PC-9 (cell line): ENCODE measurements at regions not wholly inside any gene's neighbourhood (a gene's known extent, or its start where the extent isn't known, plus 50 kb on each side); places are given as distances from the start of the nearest gene placed in this dataset.

Experiments used
- BruUV-seq: library from RNA; stranded (reverse); fragments of 400-500 nt; replicated peaks from 2 replicates; lab custom pipeline; 2021; lab: Mats Ljungman, UMichigan
- CTCF ChIA-PET: fragments of 300-600 bp; sonication (Branson Sonifier 250); formaldehyde crosslinking; loops from one replicate; lab custom pipeline; 2022; ENCODE audit warnings: antibody characterized with exemption; lab: Charles Lee
- POLR2A ChIA-PET: fragments of 300-600 bp; sonication (Branson Sonifier 250); formaldehyde crosslinking; loops from one replicate; lab custom pipeline; 2022; ENCODE audit warnings: antibody characterized with exemption; ENCODE audit not compliant: unreplicated experiment; lab: Charles Lee
- DNase-seq, 2 experiments: peaks; one replicate each; pipeline versions ENCODE4 v3.0.0 to v3.0.0-alpha.2; 2015 to 2022; ENCODE audit warnings: mixed read lengths in 1 of 2
- H2AFZ ChIP-seq: fragments of 200-600 bp; sonication (generic); 2 replicates; pipeline ENCODE4 v1.8.1; 2017; ENCODE audit warnings: antibody characterized with exemption
- H3F3A ChIP-seq: fragments of 200-600 bp; sonication (generic); 2 replicates; pipeline ENCODE4 v1.8.1; 2017; ENCODE audit warnings: antibody characterized with exemption, mild to moderate bottlenecking, low read depth; ENCODE audit not compliant: insufficient read depth
- H3K27ac ChIP-seq: fragments of 200-600 bp; sonication (generic); 2 replicates; pipeline ENCODE4 v1.6.1; 2016; ENCODE audit warnings: mixed run types
- H3K27me3 ChIP-seq: fragments of 200-600 bp; sonication (generic); 2 replicates; pipeline ENCODE4 v1.6.1; 2016; ENCODE audit warnings: low read depth, mixed run types; ENCODE audit not compliant: insufficient read depth
- H3K36me3 ChIP-seq: fragments of 200-600 bp; sonication (generic); 2 replicates; pipeline ENCODE4 v1.6.1; 2016; ENCODE audit warnings: low read depth, mixed run types
- H3K4me1 ChIP-seq: fragments of 200-600 bp; sonication (generic); replicated peaks from 2 replicates; pipeline ENCODE4 v1.6.1; 2016; ENCODE audit warnings: mixed run types; ENCODE audit not compliant: insufficient read depth
- H3K4me2 ChIP-seq: fragments of 200-600 bp; sonication (generic); 2 replicates; pipeline ENCODE4 v1.6.1; 2017; ENCODE audit warnings: mixed run types
- H3K4me3 ChIP-seq: fragments of 200-600 bp; sonication (generic); 2 replicates; pipeline ENCODE4 v1.6.1; 2016; ENCODE audit warnings: mixed run types
- H3K79me2 ChIP-seq: fragments of 200-600 bp; sonication (generic); 2 replicates; pipeline ENCODE4 v1.6.1; 2017; ENCODE audit warnings: low read depth, mixed run types
- H3K9me2 ChIP-seq: fragments of 200-600 bp; sonication (generic); 2 replicates; pipeline ENCODE4 v1.8.1; 2017; ENCODE audit warnings: mild to moderate bottlenecking; ENCODE audit not compliant: insufficient read depth
- H3K9me3 ChIP-seq: fragments of 200-600 bp; sonication (generic); 2 replicates; pipeline ENCODE4 v1.8.1; 2016; ENCODE audit warnings: low read depth; ENCODE audit not compliant: insufficient read depth
- H4K20me1 ChIP-seq: fragments of 200-600 bp; sonication (generic); 2 replicates; pipeline ENCODE4 v1.8.1; 2017; ENCODE audit not compliant: insufficient read depth
- EZH2 ChIP-seq: fragments of 200-600 bp; sonication (generic); IDR thresholded peaks from 2 replicates; pipeline ENCODE4 v1.8.0; 2017; ENCODE audit warnings: antibody characterized with exemption, low read depth
- intact Hi-C: fragments of 100-400 bp; cut with micrococcal nuclease; formaldehyde crosslinking; loops from one replicate; pipeline ENCODE4 v1.10.0; 2022; ENCODE audit not compliant: unreplicated experiment
- TF ChIP-seq, protein P1 (sequence below): fragments of 200-600 bp; sonication (generic); conservative IDR thresholded peaks from 2 replicates; pipeline ENCODE4 v1.6.1; 2017; ENCODE audit warnings: mixed run types, antibody characterized with exemption, mild to moderate bottlenecking, moderate library complexity

DNA sequence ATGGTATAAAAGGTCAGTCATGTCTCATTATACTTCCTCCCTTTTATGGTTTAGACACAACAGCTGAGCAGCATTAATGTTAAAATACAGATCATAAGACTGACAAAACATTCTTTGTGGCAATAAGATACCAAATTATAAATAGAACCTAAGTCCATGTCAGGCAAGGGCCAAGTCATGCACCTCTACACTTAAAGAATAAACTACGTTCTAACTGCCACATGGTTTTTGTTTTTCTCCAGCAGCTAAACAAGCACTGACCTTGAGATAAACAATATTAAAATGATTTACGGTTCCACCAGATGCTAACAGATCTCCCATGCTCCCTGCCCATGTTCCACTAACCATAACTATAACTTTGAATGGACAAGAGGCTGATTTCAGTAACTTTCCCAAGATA, 368.6 kb upstream of the TFPI start:
- H3F3A ChIP-seq, result no peaks in the 10 kb centered on the region
- no peaks in the 10 kb centered on the region for H3K9me2 ChIP-seq
- H4K20me1 ChIP-seq, result no peaks in the 10 kb centered on the region
- CTCF ChIA-PET, result no interaction called here
- no peaks in the 10 kb centered on the region for H3K36me3 ChIP-seq
- no TSS peak for BruUV-seq
- no peak overlapping the region for H3K27ac ChIP-seq
- no peaks in the 10 kb centered on the region for H3K4me1 ChIP-seq
- no peak for TF ChIP-seq EZH2
- TF ChIP-seq, protein P1, sequence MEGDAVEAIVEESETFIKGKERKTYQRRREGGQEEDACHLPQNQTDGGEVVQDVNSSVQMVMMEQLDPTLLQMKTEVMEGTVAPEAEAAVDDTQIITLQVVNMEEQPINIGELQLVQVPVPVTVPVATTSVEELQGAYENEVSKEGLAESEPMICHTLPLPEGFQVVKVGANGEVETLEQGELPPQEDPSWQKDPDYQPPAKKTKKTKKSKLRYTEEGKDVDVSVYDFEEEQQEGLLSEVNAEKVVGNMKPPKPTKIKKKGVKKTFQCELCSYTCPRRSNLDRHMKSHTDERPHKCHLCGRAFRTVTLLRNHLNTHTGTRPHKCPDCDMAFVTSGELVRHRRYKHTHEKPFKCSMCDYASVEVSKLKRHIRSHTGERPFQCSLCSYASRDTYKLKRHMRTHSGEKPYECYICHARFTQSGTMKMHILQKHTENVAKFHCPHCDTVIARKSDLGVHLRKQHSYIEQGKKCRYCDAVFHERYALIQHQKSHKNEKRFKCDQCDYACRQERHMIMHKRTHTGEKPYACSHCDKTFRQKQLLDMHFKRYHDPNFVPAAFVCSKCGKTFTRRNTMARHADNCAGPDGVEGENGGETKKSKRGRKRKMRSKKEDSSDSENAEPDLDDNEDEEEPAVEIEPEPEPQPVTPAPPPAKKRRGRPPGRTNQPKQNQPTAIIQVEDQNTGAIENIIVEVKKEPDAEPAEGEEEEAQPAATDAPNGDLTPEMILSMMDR, result no peak
- H3K4me3 ChIP-seq, result no peak overlapping the region
- intact Hi-C loops, result no loop called here
- H3K4me2 ChIP-seq, result no peak overlapping the region
- H3K9me3 ChIP-seq, result no peaks in the 10 kb centered on the region
- H2AFZ ChIP-seq, result no peak overlapping the region
- DNase-seq, result no peak
- no peaks in the 10 kb centered on the region for H3K27me3 ChIP-seq
- H3K79me2 ChIP-seq, result no peaks in the 10 kb centered on the region
- POLR2A ChIA-PET, result no interaction called here

DNA sequence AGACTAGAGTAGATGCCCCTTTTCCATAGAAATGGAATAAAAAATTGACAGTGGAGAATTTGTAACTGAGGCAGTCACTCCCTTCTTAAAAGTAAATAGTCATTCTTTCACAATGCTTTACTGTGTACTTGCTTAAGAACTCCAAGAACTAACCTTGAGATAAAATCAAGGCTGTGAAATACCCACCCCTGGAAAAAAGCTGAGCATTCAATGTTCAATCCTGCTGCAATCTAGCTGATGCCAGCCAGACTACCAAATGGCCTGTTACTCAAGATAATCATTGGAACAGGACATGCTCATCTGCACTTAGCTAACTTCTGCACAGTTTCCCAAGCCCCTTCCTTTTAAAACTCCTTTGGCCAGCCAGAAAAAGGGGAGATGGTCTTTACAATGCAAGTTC, 367.4 kb upstream of the GULP1 start:
- Histone ChIP-seq H3K27me3 (no peaks in the 10 kb centered on the region), H3K4me1 (no peaks in the 10 kb centered on the region), H3K4me3 (no peak overlapping the region), H3K27ac (no peak overlapping the region), H3F3A (no peaks in the 10 kb centered on the region), H3K9me3 (no peaks in the 10 kb centered on the region), H3K79me2 (no peaks in the 10 kb centered on the region), H2AFZ (no peak overlapping the region), H3K36me3 (no peaks in the 10 kb centered on the region), H4K20me1 (no peaks in the 10 kb centered on the region), H3K9me2 (no peaks in the 10 kb centered on the region), H3K4me2 (no peak overlapping the region)
- no TSS peak for BruUV-seq
- TF ChIP-seq, protein P1, result no peak
- no peak for TF ChIP-seq EZH2
- no peak for DNase-seq
- intact Hi-C loops, result no loop called here
- ChIA-PET CTCF (no interaction called here), POLR2A (no interaction called here)

DNA sequence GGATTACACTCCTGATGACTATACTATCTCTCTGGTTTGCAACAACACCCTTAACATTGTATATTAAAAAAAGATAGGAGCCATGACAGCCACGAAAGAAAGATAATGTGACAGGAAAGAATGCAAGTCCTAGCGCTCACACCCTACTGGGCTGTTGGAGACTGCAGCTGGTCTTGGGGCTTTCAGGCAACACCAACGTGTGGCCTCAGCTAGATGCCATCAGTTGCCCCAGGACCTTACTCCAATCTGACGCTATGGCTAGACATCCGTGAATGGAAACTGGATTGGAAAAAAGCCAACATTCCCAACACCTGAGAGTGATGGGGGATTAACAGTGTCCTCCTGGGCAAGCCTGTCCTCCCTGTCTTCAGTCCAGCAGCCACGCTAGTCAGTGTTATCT, 357.4 kb upstream of the GULP1 start:
- BruUV-seq, result no TSS peak
- H3K27ac ChIP-seq, result no peak overlapping the region
- TF ChIP-seq, protein P1, result no peak
- no peak for TF ChIP-seq EZH2
- no peaks in the 10 kb centered on the region for H4K20me1 ChIP-seq
- no peaks in the 10 kb centered on the region for H3F3A ChIP-seq
- H3K9me3 ChIP-seq, result no peaks in the 10 kb centered on the region
- DNase-seq, result no peak
- CTCF ChIA-PET, result no interaction called here
- intact Hi-C loops, result no loop called here
- H2AFZ ChIP-seq, result no peak overlapping the region
- no peaks in the 10 kb centered on the region for H3K4me1 ChIP-seq
- POLR2A ChIA-PET, result no interaction called here
- no peaks in the 10 kb centered on the region for H3K9me2 ChIP-seq
- H3K36me3 ChIP-seq, result no peaks in the 10 kb centered on the region
- H3K4me2 ChIP-seq, result no peak overlapping the region
- no peaks in the 10 kb centered on the region for H3K79me2 ChIP-seq
- H3K27me3 ChIP-seq, result no peaks in the 10 kb centered on the region
- H3K4me3 ChIP-seq, result no peak overlapping the region
